Thyroid gland (tissue), 4 donors: ENCODE measurements at regions not wholly inside any gene's neighbourhood (a gene's known extent, or its start where the extent isn't known, plus 50 kb on each side); places are given as distances from the start of the nearest gene placed in this dataset.

Experiments
- POLR2A ChIP-seq, 2 donors: fragments of 450-650 bp; IDR thresholded peaks; one replicate each; pipeline ENCODE4 v1.6.1; 2017; ENCODE audit warnings: antibody characterized with exemption in 2 of 2, mild to moderate bottlenecking in 2 of 2, moderate library complexity in 1 of 2
- TF ChIP-seq, protein P1 (sequence below), 6 experiments: fragments of 200-600 bp in 3 of 6; fragments of 450-650 bp in 3 of 6; sonication (generic) in 3 of 6; IDR thresholded peaks; one replicate each; pipeline ENCODE4 v1.5.1; 2016 to 2019; ENCODE audit warnings: antibody characterized with exemption in 6 of 6, mild to moderate bottlenecking in 2 of 6, inconsistent platforms in 1 of 6, moderate library complexity in 1 of 6

DNA sequence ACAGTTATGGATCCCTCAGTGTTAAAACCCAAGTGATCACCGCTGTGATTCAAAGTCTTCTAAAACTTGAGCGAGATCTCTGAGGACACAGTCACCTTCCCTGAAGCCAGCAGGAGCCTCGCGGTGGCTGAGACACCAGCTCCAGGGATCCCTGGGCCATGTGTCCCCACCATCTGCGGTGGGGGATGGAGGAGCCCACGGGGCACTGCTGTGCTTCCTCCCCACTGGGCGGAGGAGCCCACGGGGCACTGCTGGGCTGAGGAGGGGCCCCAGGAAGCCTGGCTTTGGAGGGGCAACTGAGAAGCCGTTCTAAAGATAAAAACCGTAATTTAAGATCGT lies 65.7 kb upstream of the METRNL start:
- TF ChIP-seq, protein P1, sequence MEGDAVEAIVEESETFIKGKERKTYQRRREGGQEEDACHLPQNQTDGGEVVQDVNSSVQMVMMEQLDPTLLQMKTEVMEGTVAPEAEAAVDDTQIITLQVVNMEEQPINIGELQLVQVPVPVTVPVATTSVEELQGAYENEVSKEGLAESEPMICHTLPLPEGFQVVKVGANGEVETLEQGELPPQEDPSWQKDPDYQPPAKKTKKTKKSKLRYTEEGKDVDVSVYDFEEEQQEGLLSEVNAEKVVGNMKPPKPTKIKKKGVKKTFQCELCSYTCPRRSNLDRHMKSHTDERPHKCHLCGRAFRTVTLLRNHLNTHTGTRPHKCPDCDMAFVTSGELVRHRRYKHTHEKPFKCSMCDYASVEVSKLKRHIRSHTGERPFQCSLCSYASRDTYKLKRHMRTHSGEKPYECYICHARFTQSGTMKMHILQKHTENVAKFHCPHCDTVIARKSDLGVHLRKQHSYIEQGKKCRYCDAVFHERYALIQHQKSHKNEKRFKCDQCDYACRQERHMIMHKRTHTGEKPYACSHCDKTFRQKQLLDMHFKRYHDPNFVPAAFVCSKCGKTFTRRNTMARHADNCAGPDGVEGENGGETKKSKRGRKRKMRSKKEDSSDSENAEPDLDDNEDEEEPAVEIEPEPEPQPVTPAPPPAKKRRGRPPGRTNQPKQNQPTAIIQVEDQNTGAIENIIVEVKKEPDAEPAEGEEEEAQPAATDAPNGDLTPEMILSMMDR (IDR thresholded peaks at IDR 0.05), result no peak
- no peak for TF ChIP-seq POLR2A (IDR thresholded peaks at IDR 0.05)
